IMR-90 (cell line): ENCODE measurements at regions not wholly inside any gene's neighbourhood (a gene's known extent, or its start where the extent isn't known, plus 50 kb on each side); places are given as distances from the start of the nearest gene placed in this dataset.

Experiments
- ATAC-seq: fragments of 200-7000 bp; cut with Tn5 transposase; 2 replicates; pipeline ENCODE4 v1.9.1; 2020; ENCODE audit warnings: low read depth, mild to moderate bottlenecking, moderate library complexity
- BruUV-seq: library from RNA; stranded (reverse); fragments of 400-500 nt; replicated peaks from 2 replicates; lab custom pipeline; 2021; lab: Mats Ljungman, UMichigan
- CTCF ChIA-PET: fragments of 300-600 bp; formaldehyde crosslinking; extraction: SDS; loops from one replicate; lab custom pipeline; 2021; ENCODE audit warnings: antibody characterized with exemption; lab: Yijun Ruan, JAX
- POLR2A ChIA-PET: fragments of 300-600 bp; sonication (Branson Sonifier 250); formaldehyde crosslinking; loops from one replicate; lab custom pipeline; 2022; ENCODE audit warnings: antibody characterized with exemption; ENCODE audit not compliant: unreplicated experiment; lab: Charles Lee
- DNase-seq: peaks from one replicate; pipeline ENCODE4 v3.0.0; 2013
- H2AFZ ChIP-seq: replicated peaks from 2 replicates; pipeline ENCODE3; 2013; ENCODE audit warnings: low read length, mild to moderate bottlenecking; ENCODE audit not compliant: poor library complexity
- H2AK5ac ChIP-seq: 2 replicates; pipeline ENCODE4 v1.6.1; 2013; ENCODE audit warnings: low read depth, low read length, inconsistent platforms
- H2AK9ac ChIP-seq: replicated peaks from 2 replicates; pipeline ENCODE3; 2013; ENCODE audit warnings: mild to moderate bottlenecking, low read depth, low read length, moderate library complexity; ENCODE audit not compliant: poor library complexity
- H2BK120ac ChIP-seq: 2 replicates; pipeline ENCODE4 v1.6.1; 2013; ENCODE audit warnings: low read depth, low read length, inconsistent platforms
- H2BK15ac ChIP-seq: 3 replicates; pipeline ENCODE4 v1.6.1; 2013; ENCODE audit warnings: low read depth, low read length, inconsistent platforms
- H2BK20ac ChIP-seq: 2 replicates; pipeline ENCODE4 v1.6.1; 2013; ENCODE audit warnings: low read depth, mild to moderate bottlenecking, inconsistent platforms, low read length, moderate library complexity
- H2BK5ac ChIP-seq: 2 replicates; pipeline ENCODE4 v1.6.1; 2013; ENCODE audit warnings: mild to moderate bottlenecking, low read depth, low read length, inconsistent platforms; ENCODE audit not compliant: poor library complexity, severe bottlenecking
- H3K14ac ChIP-seq: replicated peaks from 2 replicates; pipeline ENCODE4 v1.6.1; 2013; ENCODE audit warnings: low read depth, low read length, inconsistent platforms
- H3K18ac ChIP-seq: 2 replicates; pipeline ENCODE4 v1.6.1; 2013; ENCODE audit warnings: low read depth, low read length, control low read depth
- H3K23ac ChIP-seq: 2 replicates; pipeline ENCODE4 v1.6.1; 2013; ENCODE audit warnings: low read depth, low read length, inconsistent platforms
- H3K27ac ChIP-seq: 2 replicates; pipeline ENCODE4 v1.5.1; 2013; ENCODE audit warnings: mild to moderate bottlenecking, control low read depth, low read length; ENCODE audit not compliant: insufficient read depth
- H3K27me3 ChIP-seq: 2 replicates; pipeline ENCODE4 v1.6.1; 2013; ENCODE audit warnings: low read length; ENCODE audit not compliant: control insufficient read depth, insufficient read depth
- H3K36me3 ChIP-seq: 2 replicates; pipeline ENCODE4 v1.6.1; 2013; ENCODE audit warnings: low read length, mixed read lengths; ENCODE audit not compliant: control insufficient read depth, insufficient read depth
- H3K4ac ChIP-seq: 2 replicates; pipeline ENCODE4 v1.6.1; 2013; ENCODE audit warnings: low read depth, low read length, inconsistent platforms
- H3K4me1 ChIP-seq: 2 replicates; pipeline ENCODE4 v1.6.1; 2013; ENCODE audit warnings: low read length, mixed read lengths; ENCODE audit not compliant: control insufficient read depth, insufficient read depth
- H3K4me2 ChIP-seq: 2 replicates; pipeline ENCODE4 v1.6.1; 2013; ENCODE audit warnings: low read depth, mild to moderate bottlenecking, control low read depth, low read length, moderate library complexity
- H3K4me3 ChIP-seq: 2 replicates; pipeline ENCODE4 v1.5.1; 2013; ENCODE audit warnings: low read depth, mild to moderate bottlenecking, control low read depth, low read length, moderate library complexity; ENCODE audit not compliant: insufficient read depth
- H3K56ac ChIP-seq: 2 replicates; pipeline ENCODE4 v1.6.1; 2013; ENCODE audit warnings: low read length, inconsistent platforms; ENCODE audit not compliant: insufficient read depth; ENCODE audit errors: extremely low read depth
- H3K79me1 ChIP-seq, 2 experiments: 2 replicates each; pipeline ENCODE4 v1.6.1; 2013; ENCODE audit warnings: low read length in 2 of 2, inconsistent platforms in 1 of 2, low read depth in 1 of 2
- H3K9ac ChIP-seq: 2 replicates; pipeline ENCODE4 v1.6.1; 2013; ENCODE audit warnings: low read depth, low read length, control low read depth
- H3K9me1 ChIP-seq: 2 replicates; pipeline ENCODE4 v1.6.1; 2013; ENCODE audit warnings: low read length, inconsistent platforms; ENCODE audit not compliant: insufficient read depth
- H3K9me3 ChIP-seq: 2 replicates; pipeline ENCODE4 v1.6.1; 2013; ENCODE audit warnings: low read length; ENCODE audit not compliant: control insufficient read depth, insufficient read depth
- H4K20me1 ChIP-seq: 2 replicates; pipeline ENCODE4 v1.6.1; 2013; ENCODE audit warnings: low read length, inconsistent platforms; ENCODE audit not compliant: insufficient read depth
- H4K5ac ChIP-seq: 2 replicates; pipeline ENCODE4 v1.6.1; 2013; ENCODE audit warnings: mild to moderate bottlenecking, low read depth, low read length, control low read depth
- H4K8ac ChIP-seq, 2 experiments: 2 replicates each; pipeline ENCODE4 v1.6.1; 2013; ENCODE audit warnings: low read depth in 2 of 2, low read length in 2 of 2, control low read depth in 1 of 2, inconsistent platforms in 1 of 2
- H4K91ac ChIP-seq: 2 replicates; pipeline ENCODE4 v1.6.1; 2013; ENCODE audit warnings: low read depth, low read length, inconsistent platforms; ENCODE audit not compliant: insufficient read depth
- BHLHE40 ChIP-seq: fragments of 150-350 bp; IDR thresholded peaks from 2 replicates; pipeline ENCODE4 v1.6.1; 2016; ENCODE audit warnings: mild to moderate bottlenecking, low read depth, low read length
- CEBPB ChIP-seq: IDR thresholded peaks from 2 replicates; pipeline ENCODE4 v1.6.1; 2012; ENCODE audit warnings: low read depth, low read length, improper control_type of control experiment
- CHD1 ChIP-seq: IDR thresholded peaks from 2 replicates; pipeline ENCODE4 v1.6.1; 2012; ENCODE audit warnings: low read depth, low read length, improper control_type of control experiment
- FOS ChIP-seq: fragments of 150-350 bp; IDR thresholded peaks from 2 replicates; pipeline ENCODE4 v1.6.1; 2016; ENCODE audit warnings: low read depth, low read length
- MAFK ChIP-seq: IDR thresholded peaks from 2 replicates; pipeline ENCODE4 v1.6.1; 2012; ENCODE audit warnings: low read depth, low read length, improper control_type of control experiment
- MAZ ChIP-seq: IDR thresholded peaks from 2 replicates; pipeline ENCODE4 v1.6.1; 2012; ENCODE audit warnings: low read depth, mild to moderate bottlenecking, low read length, improper control_type of control experiment, moderate library complexity, borderline replicate concordance
- MXI1 ChIP-seq: IDR thresholded peaks from 2 replicates; pipeline ENCODE4 v1.6.1; 2012; ENCODE audit warnings: low read depth, mild to moderate bottlenecking, low read length, moderate library complexity, borderline replicate concordance
- NFE2L2 ChIP-seq: fragments of 150-350 bp; IDR thresholded peaks from 2 replicates; pipeline ENCODE4 v1.6.1; 2016; ENCODE audit warnings: low read depth, mild to moderate bottlenecking, low read length
- POLR2A ChIP-seq: IDR thresholded peaks from 2 replicates; pipeline ENCODE4 v1.6.1; 2012; ENCODE audit warnings: mild to moderate bottlenecking, low read depth, low read length
- RAD21 ChIP-seq: IDR thresholded peaks from 2 replicates; pipeline ENCODE4 v1.6.1; 2012; ENCODE audit warnings: low read length, improper control_type of control experiment
- RCOR1 ChIP-seq: IDR thresholded peaks from 2 replicates; pipeline ENCODE4 v1.6.1; 2012; ENCODE audit warnings: mild to moderate bottlenecking, low read length, improper control_type of control experiment; ENCODE audit not compliant: insufficient replicate concordance
- RFX5 ChIP-seq: IDR thresholded peaks from 2 replicates; pipeline ENCODE4 v1.8.0; 2012; ENCODE audit warnings: low read depth, mild to moderate bottlenecking, low read length, moderate library complexity
- SMC3 ChIP-seq: fragments of 150-350 bp; IDR thresholded peaks from 2 replicates; pipeline ENCODE4 v1.6.1; 2016; ENCODE audit warnings: low read depth, mild to moderate bottlenecking, antibody characterized with exemption, low read length, moderate library complexity
- WGBS, 2 experiments: methylation state at CpG; one replicate each; pipeline versions ENCODE4 v1.1.5 to v1.1.7; 2013; ENCODE audit warnings: missing lambda C conversion rate in 2 of 2; ENCODE audit not compliant: insufficient read length in 1 of 2; ENCODE audit errors: extremely low coverage in 2 of 2; 5-methylcytosine and 5-hydroxymethylcytosine counted together
- dilution Hi-C: fragments of 300-500 bp; cut with HindIII; formaldehyde crosslinking; loops from one replicate; pipeline ENCODE4 v1.14.3; 2018; ENCODE audit warnings: low sequenced_read_pairs; ENCODE audit not compliant: unreplicated experiment
- in situ Hi-C: fragments of 300-500 bp; cut with MboI; formaldehyde crosslinking; loops from 3 replicates; pipeline ENCODE4 v1.14.3; 2019; ENCODE audit warnings: low sequenced_read_pairs, inconsistent platforms, mixed read lengths
- intact Hi-C: fragments of 100-400 bp; cut with micrococcal nuclease; formaldehyde crosslinking; loops from 2 replicates; pipeline ENCODE4 v1.10.0; 2022
- TF ChIP-seq, protein P1 (sequence below): conservative IDR thresholded peaks from 2 replicates; pipeline ENCODE4 v1.5.1; 2012; ENCODE audit warnings: mild to moderate bottlenecking, low read depth, low read length, improper control_type of control experiment
- TF ChIP-seq, protein P2 (sequence below): fragments of 150-350 bp; IDR thresholded peaks from 2 replicates; pipeline ENCODE4 v1.6.1; 2016; ENCODE audit warnings: low read depth, mild to moderate bottlenecking, low read length, moderate library complexity, borderline replicate concordance
- TF ChIP-seq, protein P3 (sequence below): fragments of 150-350 bp; IDR thresholded peaks from 2 replicates; pipeline ENCODE4 v1.6.1; 2017; ENCODE audit warnings: mild to moderate bottlenecking, antibody characterized with exemption, low read length, low read depth

DNA sequence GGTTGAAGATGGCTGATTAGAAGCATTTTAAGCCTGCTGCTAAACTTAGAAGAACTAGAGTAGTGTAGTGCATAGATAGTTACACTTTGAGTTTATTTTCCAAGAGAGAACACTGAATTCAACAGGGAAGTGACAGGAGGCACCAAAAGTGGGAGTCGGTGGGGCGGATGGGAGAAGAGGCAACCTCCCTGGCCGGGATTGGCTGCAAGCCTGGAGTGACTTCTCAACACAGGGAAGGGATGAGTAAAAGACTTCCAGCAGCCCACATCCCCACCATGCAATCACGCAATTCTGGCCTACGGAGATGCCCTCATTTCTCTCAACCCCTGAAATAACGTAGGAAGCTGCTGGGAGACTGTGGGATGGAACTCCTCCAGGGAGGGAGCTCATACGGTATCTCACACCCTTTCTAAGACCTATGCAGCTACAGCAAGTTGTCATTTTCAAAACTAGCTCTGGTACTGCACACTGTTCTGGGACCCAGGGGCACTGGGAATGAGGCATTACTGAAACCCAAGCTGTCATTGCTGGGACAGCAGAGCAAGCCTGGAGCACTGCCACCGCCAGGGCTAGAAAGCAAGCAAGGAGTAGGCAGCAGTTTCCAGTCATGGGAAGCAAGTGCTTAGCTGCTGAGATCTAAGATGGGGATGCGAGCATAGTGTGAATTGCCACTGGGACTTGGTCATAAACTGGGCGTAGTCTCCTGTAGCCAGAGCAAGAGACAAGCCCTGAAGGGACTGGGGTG, 331.6 kb upstream of the PTGER4 start:
- Histone ChIP-seq H2AK5ac (no peak overlapping the region), H2BK15ac (no peak overlapping the region), H2AFZ (no peak overlapping the region), H3K14ac (no peak overlapping the region), H3K9me1 (no peaks in the 10 kb centered on the region), H2BK20ac (no peak overlapping the region), H3K23ac (no peak overlapping the region), H3K9me3 (no peaks in the 10 kb centered on the region), H2BK120ac (no peak overlapping the region), H3K4me3 (no peak overlapping the region), H4K5ac (no peak overlapping the region), H3K27me3 (no peaks in the 10 kb centered on the region), H3K4ac (no peak overlapping the region), H4K91ac (no peak overlapping the region), H2BK5ac (no peak overlapping the region), H3K27ac (no peak overlapping the region), H3K4me1 (no peaks in the 10 kb centered on the region), H3K9ac (no peak overlapping the region), H3K36me3 (no peaks in the 10 kb centered on the region), H4K8ac (no peak overlapping the region), H3K18ac (no peak overlapping the region), H3K79me1 (no peaks in the 10 kb centered on the region), H3K56ac (no peak overlapping the region), H2AK9ac (no peak overlapping the region), H4K20me1 (no peaks in the 10 kb centered on the region; the same call in 1 of the 2 replicates), H3K4me2 (no peak overlapping the region)
- DNase-seq (no peak), ATAC-seq (no peak)
- dilution Hi-C loops, result no loop called here
- in situ Hi-C loops, result no loop called here
- no TSS peak for BruUV-seq
- TF ChIP-seq MXI1 (no peak), RCOR1 (no peak), BHLHE40 (no peak), FOS (no peak), SMC3 (no peak), RAD21 (no peak), NFE2L2 (no peak), POLR2A (no peak), CEBPB (no peak), MAZ (no peak), MAFK (no peak), RFX5 (no peak), CHD1 (no peak)
- TF ChIP-seq, protein P1, sequence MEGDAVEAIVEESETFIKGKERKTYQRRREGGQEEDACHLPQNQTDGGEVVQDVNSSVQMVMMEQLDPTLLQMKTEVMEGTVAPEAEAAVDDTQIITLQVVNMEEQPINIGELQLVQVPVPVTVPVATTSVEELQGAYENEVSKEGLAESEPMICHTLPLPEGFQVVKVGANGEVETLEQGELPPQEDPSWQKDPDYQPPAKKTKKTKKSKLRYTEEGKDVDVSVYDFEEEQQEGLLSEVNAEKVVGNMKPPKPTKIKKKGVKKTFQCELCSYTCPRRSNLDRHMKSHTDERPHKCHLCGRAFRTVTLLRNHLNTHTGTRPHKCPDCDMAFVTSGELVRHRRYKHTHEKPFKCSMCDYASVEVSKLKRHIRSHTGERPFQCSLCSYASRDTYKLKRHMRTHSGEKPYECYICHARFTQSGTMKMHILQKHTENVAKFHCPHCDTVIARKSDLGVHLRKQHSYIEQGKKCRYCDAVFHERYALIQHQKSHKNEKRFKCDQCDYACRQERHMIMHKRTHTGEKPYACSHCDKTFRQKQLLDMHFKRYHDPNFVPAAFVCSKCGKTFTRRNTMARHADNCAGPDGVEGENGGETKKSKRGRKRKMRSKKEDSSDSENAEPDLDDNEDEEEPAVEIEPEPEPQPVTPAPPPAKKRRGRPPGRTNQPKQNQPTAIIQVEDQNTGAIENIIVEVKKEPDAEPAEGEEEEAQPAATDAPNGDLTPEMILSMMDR, result no peak
- TF ChIP-seq, protein P2, sequence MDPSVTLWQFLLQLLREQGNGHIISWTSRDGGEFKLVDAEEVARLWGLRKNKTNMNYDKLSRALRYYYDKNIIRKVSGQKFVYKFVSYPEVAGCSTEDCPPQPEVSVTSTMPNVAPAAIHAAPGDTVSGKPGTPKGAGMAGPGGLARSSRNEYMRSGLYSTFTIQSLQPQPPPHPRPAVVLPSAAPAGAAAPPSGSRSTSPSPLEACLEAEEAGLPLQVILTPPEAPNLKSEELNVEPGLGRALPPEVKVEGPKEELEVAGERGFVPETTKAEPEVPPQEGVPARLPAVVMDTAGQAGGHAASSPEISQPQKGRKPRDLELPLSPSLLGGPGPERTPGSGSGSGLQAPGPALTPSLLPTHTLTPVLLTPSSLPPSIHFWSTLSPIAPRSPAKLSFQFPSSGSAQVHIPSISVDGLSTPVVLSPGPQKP, result no peak
- TF ChIP-seq, protein P3, sequence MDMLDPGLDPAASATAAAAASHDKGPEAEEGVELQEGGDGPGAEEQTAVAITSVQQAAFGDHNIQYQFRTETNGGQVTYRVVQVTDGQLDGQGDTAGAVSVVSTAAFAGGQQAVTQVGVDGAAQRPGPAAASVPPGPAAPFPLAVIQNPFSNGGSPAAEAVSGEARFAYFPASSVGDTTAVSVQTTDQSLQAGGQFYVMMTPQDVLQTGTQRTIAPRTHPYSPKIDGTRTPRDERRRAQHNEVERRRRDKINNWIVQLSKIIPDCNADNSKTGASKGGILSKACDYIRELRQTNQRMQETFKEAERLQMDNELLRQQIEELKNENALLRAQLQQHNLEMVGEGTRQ, result no peak
- 92% methylated on average over 2 of the region's 10 CpGs; no CpG with 5 or more reads in 1 of the 2 experiments for WGBS, 2 experiments
- ChIA-PET CTCF (no interaction called here), POLR2A (interaction anchor here (0.6 kb wide), 1 partner anchor 88 kb away, joined by 3 read pairs; no protein-coding TSS in a partner anchor)
- intact Hi-C loops, result no loop called here
